ENCODE measurements at regions not wholly inside any gene's neighbourhood (a gene's known extent, or its start where the extent isn't known, plus 50 kb on each side); places are given as distances from the start of the nearest gene placed in this dataset.

- Histone ChIP-seq H3K4me3 (ENCODE audit: low read length) (no peak overlapping the region), H3K27ac (ENCODE audit: low read depth, low read length) (no peak overlapping the region), H3K9ac (ENCODE audit: low read length) (no peak overlapping the region), H3K4me1 (ENCODE audit: control insufficient read depth, insufficient read depth, low read length) (no peaks in the 10 kb centered on the region), H3K36me3 (ENCODE audit: control insufficient read depth, insufficient read depth, low read length) (no peaks in the 10 kb centered on the region), H3K27me3 (ENCODE audit: control insufficient read depth, insufficient read depth, low read length) (no peaks in the 10 kb centered on the region)
Measured at GRCh38 chr6:92915466-92915865, 503.9 kb downstream of the EPHA7 start.

GRCh38 chr6:92911301-92911700 is 508.1 kb downstream of the EPHA7 start:
- H3K4me3 ChIP-seq (ENCODE audit: low read length): no peak overlapping the region
- no peaks in the 10 kb centered on the region for H3K27me3 ChIP-seq (ENCODE audit: control insufficient read depth, insufficient read depth, low read length)
- H3K36me3 ChIP-seq (ENCODE audit: control insufficient read depth, insufficient read depth, low read length): no peaks in the 10 kb centered on the region
- no peak overlapping the region for H3K9ac ChIP-seq (ENCODE audit: low read length)
- no peaks in the 10 kb centered on the region for H3K4me1 ChIP-seq (ENCODE audit: control insufficient read depth, insufficient read depth, low read length)
- H3K27ac ChIP-seq (ENCODE audit: low read depth, low read length): no peak overlapping the region

GRCh38 chr6:92910646-92911045 is 508.7 kb downstream of the EPHA7 start:
- Histone ChIP-seq H3K27me3 (ENCODE audit: control insufficient read depth, insufficient read depth, low read length) (no peaks in the 10 kb centered on the region), H3K36me3 (ENCODE audit: control insufficient read depth, insufficient read depth, low read length) (no peaks in the 10 kb centered on the region), H3K4me3 (ENCODE audit: low read length) (no peak overlapping the region), H3K4me1 (ENCODE audit: control insufficient read depth, insufficient read depth, low read length) (no peaks in the 10 kb centered on the region), H3K27ac (ENCODE audit: low read depth, low read length) (no peak overlapping the region), H3K9ac (ENCODE audit: low read length) (no peak overlapping the region)

- no peak overlapping the region for H3K27ac ChIP-seq (ENCODE audit: low read depth, low read length)
- no peaks in the 10 kb centered on the region for H3K36me3 ChIP-seq (ENCODE audit: control insufficient read depth, insufficient read depth, low read length)
- no peak overlapping the region for H3K9ac ChIP-seq (ENCODE audit: low read length)
- H3K4me3 ChIP-seq (ENCODE audit: low read length): no peak overlapping the region
- H3K27me3 ChIP-seq (ENCODE audit: control insufficient read depth, insufficient read depth, low read length): no peaks in the 10 kb centered on the region
- H3K4me1 ChIP-seq (ENCODE audit: control insufficient read depth, insufficient read depth, low read length): no peaks in the 10 kb centered on the region
Measured at GRCh38 chr6:92906385-92906784, 513.0 kb downstream of the EPHA7 start.

- no peak overlapping the region for H3K9ac ChIP-seq (ENCODE audit: low read length)
- H3K4me3 ChIP-seq (ENCODE audit: low read length): no peak overlapping the region
- H3K27me3 ChIP-seq (ENCODE audit: control insufficient read depth, insufficient read depth, low read length): no peaks in the 10 kb centered on the region
- no peaks in the 10 kb centered on the region for H3K4me1 ChIP-seq (ENCODE audit: control insufficient read depth, insufficient read depth, low read length)
- H3K27ac ChIP-seq (ENCODE audit: low read depth, low read length): no peak overlapping the region
- no peaks in the 10 kb centered on the region for H3K36me3 ChIP-seq (ENCODE audit: control insufficient read depth, insufficient read depth, low read length)
Measured at GRCh38 chr6:92893741-92894140, 525.6 kb downstream of the EPHA7 start.

- Histone ChIP-seq H3K27me3 (ENCODE audit: control insufficient read depth, insufficient read depth, low read length) (no peaks in the 10 kb centered on the region), H3K27ac (ENCODE audit: low read depth, low read length) (no peak overlapping the region), H3K4me3 (ENCODE audit: low read length) (no peak overlapping the region), H3K36me3 (ENCODE audit: control insufficient read depth, insufficient read depth, low read length) (no peaks in the 10 kb centered on the region), H3K4me1 (ENCODE audit: control insufficient read depth, insufficient read depth, low read length) (no peaks in the 10 kb centered on the region), H3K9ac (ENCODE audit: low read length) (no peak overlapping the region)
Measured at GRCh38 chr6:92892626-92893170, 526.7 kb downstream of the EPHA7 start.

GRCh38 chr6:92888316-92888715 is 531.0 kb downstream of the EPHA7 start:
- no peaks in the 10 kb centered on the region for H3K27me3 ChIP-seq (ENCODE audit: control insufficient read depth, insufficient read depth, low read length)
- H3K36me3 ChIP-seq (ENCODE audit: control insufficient read depth, insufficient read depth, low read length): no peaks in the 10 kb centered on the region
- no peak overlapping the region for H3K9ac ChIP-seq (ENCODE audit: low read length)
- no peaks in the 10 kb centered on the region for H3K4me1 ChIP-seq (ENCODE audit: control insufficient read depth, insufficient read depth, low read length)
- H3K27ac ChIP-seq (ENCODE audit: low read depth, low read length): no peak overlapping the region
- H3K4me3 ChIP-seq (ENCODE audit: low read length): no peak overlapping the region

- Histone ChIP-seq H3K4me1 (ENCODE audit: control insufficient read depth, insufficient read depth, low read length) (no peaks in the 10 kb centered on the region), H3K27me3 (ENCODE audit: control insufficient read depth, insufficient read depth, low read length) (no peaks in the 10 kb centered on the region), H3K4me3 (ENCODE audit: low read length) (no peak overlapping the region)
Measured at GRCh38 chr6:92887871-92888270, 531.5 kb downstream of the EPHA7 start.

GRCh38 chr6:92879526-92879925 is 539.8 kb downstream of the EPHA7 start:
- H3K27me3 ChIP-seq (ENCODE audit: control insufficient read depth, insufficient read depth, low read length): no peaks in the 10 kb centered on the region
- H3K4me3 ChIP-seq (ENCODE audit: low read length): no peak overlapping the region
- H3K9ac ChIP-seq (ENCODE audit: low read length): no peak overlapping the region
- no peaks in the 10 kb centered on the region for H3K4me1 ChIP-seq (ENCODE audit: control insufficient read depth, insufficient read depth, low read length)
- no peak overlapping the region for H3K27ac ChIP-seq (ENCODE audit: low read depth, low read length)
- no peaks in the 10 kb centered on the region for H3K36me3 ChIP-seq (ENCODE audit: control insufficient read depth, insufficient read depth, low read length)

More at GRCh38 chr6:92887871-92888270, 531.5 kb downstream of the EPHA7 start:
- H3K9ac ChIP-seq (ENCODE audit: low read length): no peak overlapping the region
- H3K27ac ChIP-seq (ENCODE audit: low read depth, low read length): no peak overlapping the region
- no peaks in the 10 kb centered on the region for H3K36me3 ChIP-seq (ENCODE audit: control insufficient read depth, insufficient read depth, low read length)

- Histone ChIP-seq H3K4me3 (ENCODE audit: low read length) (no peak overlapping the region), H3K4me1 (ENCODE audit: control insufficient read depth, insufficient read depth, low read length) (no peaks in the 10 kb centered on the region), H3K27me3 (ENCODE audit: control insufficient read depth, insufficient read depth, low read length) (no peaks in the 10 kb centered on the region), H3K9ac (ENCODE audit: low read length) (no peak overlapping the region), H3K36me3 (ENCODE audit: control insufficient read depth, insufficient read depth, low read length) (no peaks in the 10 kb centered on the region), H3K27ac (ENCODE audit: low read depth, low read length) (no peak overlapping the region)
Measured at GRCh38 chr6:92864966-92865555, 554.3 kb downstream of the EPHA7 start.

GRCh38 chr6:92849636-92850035 is 569.7 kb downstream of the EPHA7 start:
- Histone ChIP-seq H3K9ac (ENCODE audit: low read length) (no peak overlapping the region), H3K27me3 (ENCODE audit: control insufficient read depth, insufficient read depth, low read length) (no peaks in the 10 kb centered on the region), H3K36me3 (ENCODE audit: control insufficient read depth, insufficient read depth, low read length) (no peaks in the 10 kb centered on the region), H3K4me3 (ENCODE audit: low read length) (no peak overlapping the region), H3K27ac (ENCODE audit: low read depth, low read length) (no peak overlapping the region), H3K4me1 (ENCODE audit: control insufficient read depth, insufficient read depth, low read length) (no peaks in the 10 kb centered on the region)

GRCh38 chr6:92848901-92849300 is 570.5 kb downstream of the EPHA7 start:
- H3K36me3 ChIP-seq (ENCODE audit: control insufficient read depth, insufficient read depth, low read length): no peaks in the 10 kb centered on the region
- no peak overlapping the region for H3K27ac ChIP-seq (ENCODE audit: low read depth, low read length)
- no peaks in the 10 kb centered on the region for H3K4me1 ChIP-seq (ENCODE audit: control insufficient read depth, insufficient read depth, low read length)
- H3K4me3 ChIP-seq (ENCODE audit: low read length): no peak overlapping the region
- H3K27me3 ChIP-seq (ENCODE audit: control insufficient read depth, insufficient read depth, low read length): no peaks in the 10 kb centered on the region
- no peak overlapping the region for H3K9ac ChIP-seq (ENCODE audit: low read length)

- no peak overlapping the region for H3K9ac ChIP-seq (ENCODE audit: low read length)
- H3K4me3 ChIP-seq (ENCODE audit: low read length): no peak overlapping the region
- no peaks in the 10 kb centered on the region for H3K27me3 ChIP-seq (ENCODE audit: control insufficient read depth, insufficient read depth, low read length)
- no peaks in the 10 kb centered on the region for H3K36me3 ChIP-seq (ENCODE audit: control insufficient read depth, insufficient read depth, low read length)
- no peaks in the 10 kb centered on the region for H3K4me1 ChIP-seq (ENCODE audit: control insufficient read depth, insufficient read depth, low read length)
- H3K27ac ChIP-seq (ENCODE audit: low read depth, low read length): no peak overlapping the region
Measured at GRCh38 chr6:92848459-92848858, 570.9 kb downstream of the EPHA7 start.

All from rectal smooth muscle tissue (tissue), 1 donor.